Hepatocyte (in vitro differentiated cells): ENCODE measurements at regions not wholly inside any gene's neighbourhood (a gene's known extent, or its start where the extent isn't known, plus 50 kb on each side); places are given as distances from the start of the nearest gene placed in this dataset.

Source experiments
- DNase-seq: peaks from one replicate; pipeline ENCODE4 v3.0.0-alpha.2; 2016; ENCODE audit warnings: low spot score
- H2AFZ ChIP-seq: fragments of 200-600 bp; sonication (generic); 2 replicates; pipeline ENCODE4 v1.6.0; 2016; ENCODE audit warnings: antibody characterized with exemption, mild to moderate bottlenecking
- H3K27ac ChIP-seq: fragments of 200-600 bp; sonication (generic); 2 replicates; pipeline ENCODE4 v1.5.1; 2016; ENCODE audit warnings: mild to moderate bottlenecking
- H3K27me3 ChIP-seq: fragments of 200-600 bp; sonication (generic); 2 replicates; pipeline ENCODE4 v1.6.1; 2016
- H3K36me3 ChIP-seq: fragments of 200-600 bp; sonication (generic); replicated peaks from 2 replicates; pipeline ENCODE4 v1.5.1; 2016; ENCODE audit warnings: low read depth; ENCODE audit not compliant: insufficient read depth
- H3K4me1 ChIP-seq: fragments of 200-600 bp; sonication (generic); 2 replicates; pipeline ENCODE4 v1.5.1; 2016; ENCODE audit warnings: mild to moderate bottlenecking, moderate library complexity; ENCODE audit not compliant: insufficient read depth
- H3K4me2 ChIP-seq: fragments of 200-600 bp; sonication (generic); 2 replicates; pipeline ENCODE4 v1.6.0; 2016
- H3K4me3 ChIP-seq: fragments of 200-600 bp; sonication (generic); 2 replicates; pipeline ENCODE4 v1.5.1; 2016; ENCODE audit warnings: mild to moderate bottlenecking
- H3K79me2 ChIP-seq: fragments of 200-600 bp; sonication (generic); 2 replicates; pipeline ENCODE4 v1.6.0; 2017; ENCODE audit warnings: mild to moderate bottlenecking
- H3K9me2 ChIP-seq: fragments of 200-600 bp; sonication (generic); replicated peaks from 2 replicates; pipeline ENCODE4 v1.6.0; 2017; ENCODE audit warnings: mild to moderate bottlenecking; ENCODE audit not compliant: insufficient read depth
- H3K9me3 ChIP-seq: fragments of 200-600 bp; sonication (generic); 2 replicates; pipeline ENCODE4 v1.5.1; 2016; ENCODE audit warnings: low read depth, mild to moderate bottlenecking
- H4K20me1 ChIP-seq: fragments of 200-600 bp; sonication (generic); 2 replicates; pipeline ENCODE4 v1.6.0; 2016; ENCODE audit warnings: mild to moderate bottlenecking; ENCODE audit not compliant: insufficient read depth, poor library complexity, severe bottlenecking
- EZH2 ChIP-seq: fragments of 200-600 bp; sonication (generic); IDR thresholded peaks from 2 replicates; pipeline ENCODE4 v1.6.1; 2016; ENCODE audit warnings: antibody characterized with exemption, mild to moderate bottlenecking, borderline replicate concordance
- EZH2phosphoT487 ChIP-seq: fragments of 200-600 bp; sonication (generic); IDR thresholded peaks from one replicate; pipeline ENCODE4 v1.6.1; 2018; ENCODE audit warnings: antibody characterized with exemption, mild to moderate bottlenecking, low read depth, moderate library complexity; ENCODE audit not compliant: unreplicated experiment, severe bottlenecking
- WGBS: methylation state at CpG from one replicate; pipeline ENCODE4 v1.1.6; 2016; ENCODE audit warnings: low lambda C conversion rate; ENCODE audit errors: missing lambda C conversion rate; 5-methylcytosine and 5-hydroxymethylcytosine counted together
- TF ChIP-seq, protein P1 (sequence below): fragments of 200-600 bp; sonication (generic); IDR thresholded peaks from 2 replicates; pipeline ENCODE4 v1.5.1; 2016; ENCODE audit warnings: antibody characterized with exemption, mild to moderate bottlenecking; ENCODE audit not compliant: poor library complexity

DNA sequence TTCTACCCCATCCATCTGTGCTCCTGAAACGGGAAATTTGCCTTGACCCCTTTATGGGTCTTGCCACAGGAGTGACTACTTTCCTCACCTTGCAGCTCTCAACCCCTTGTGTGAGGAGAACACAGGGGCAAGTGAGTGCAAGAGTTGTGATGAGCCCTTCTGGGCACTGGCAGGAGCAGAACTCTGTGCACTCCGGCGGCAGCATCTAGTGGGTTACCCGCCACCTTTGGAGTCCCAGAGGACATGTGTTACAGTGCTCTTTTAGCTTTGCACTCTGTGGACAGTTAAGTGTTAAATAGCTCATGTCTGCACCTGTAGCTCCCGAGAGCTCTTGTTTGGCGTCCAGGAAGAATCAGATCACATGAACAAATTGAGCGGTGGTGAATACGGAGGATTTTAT, 940.2 kb downstream of the GRIK2 start:
- TF ChIP-seq, protein P1, sequence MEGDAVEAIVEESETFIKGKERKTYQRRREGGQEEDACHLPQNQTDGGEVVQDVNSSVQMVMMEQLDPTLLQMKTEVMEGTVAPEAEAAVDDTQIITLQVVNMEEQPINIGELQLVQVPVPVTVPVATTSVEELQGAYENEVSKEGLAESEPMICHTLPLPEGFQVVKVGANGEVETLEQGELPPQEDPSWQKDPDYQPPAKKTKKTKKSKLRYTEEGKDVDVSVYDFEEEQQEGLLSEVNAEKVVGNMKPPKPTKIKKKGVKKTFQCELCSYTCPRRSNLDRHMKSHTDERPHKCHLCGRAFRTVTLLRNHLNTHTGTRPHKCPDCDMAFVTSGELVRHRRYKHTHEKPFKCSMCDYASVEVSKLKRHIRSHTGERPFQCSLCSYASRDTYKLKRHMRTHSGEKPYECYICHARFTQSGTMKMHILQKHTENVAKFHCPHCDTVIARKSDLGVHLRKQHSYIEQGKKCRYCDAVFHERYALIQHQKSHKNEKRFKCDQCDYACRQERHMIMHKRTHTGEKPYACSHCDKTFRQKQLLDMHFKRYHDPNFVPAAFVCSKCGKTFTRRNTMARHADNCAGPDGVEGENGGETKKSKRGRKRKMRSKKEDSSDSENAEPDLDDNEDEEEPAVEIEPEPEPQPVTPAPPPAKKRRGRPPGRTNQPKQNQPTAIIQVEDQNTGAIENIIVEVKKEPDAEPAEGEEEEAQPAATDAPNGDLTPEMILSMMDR, result no peak
- TF ChIP-seq EZH2 (no peak), EZH2phosphoT487 (no peak)
- Histone ChIP-seq H3K27ac (no peak overlapping the region), H3K27me3 (no peaks in the 10 kb centered on the region), H3K36me3 (no peaks in the 10 kb centered on the region), H3K9me3 (no peaks in the 10 kb centered on the region), H3K9me2 (no peaks in the 10 kb centered on the region), H2AFZ (no peak overlapping the region), H4K20me1 (no peaks in the 10 kb centered on the region), H3K79me2 (no peaks in the 10 kb centered on the region), H3K4me3 (no peak overlapping the region), H3K4me2 (no peak overlapping the region), H3K4me1 (no peaks in the 10 kb centered on the region)
- DNase-seq, result no peak
- WGBS, result 90% methylated on average over 8 of the region's 8 CpGs

DNA sequence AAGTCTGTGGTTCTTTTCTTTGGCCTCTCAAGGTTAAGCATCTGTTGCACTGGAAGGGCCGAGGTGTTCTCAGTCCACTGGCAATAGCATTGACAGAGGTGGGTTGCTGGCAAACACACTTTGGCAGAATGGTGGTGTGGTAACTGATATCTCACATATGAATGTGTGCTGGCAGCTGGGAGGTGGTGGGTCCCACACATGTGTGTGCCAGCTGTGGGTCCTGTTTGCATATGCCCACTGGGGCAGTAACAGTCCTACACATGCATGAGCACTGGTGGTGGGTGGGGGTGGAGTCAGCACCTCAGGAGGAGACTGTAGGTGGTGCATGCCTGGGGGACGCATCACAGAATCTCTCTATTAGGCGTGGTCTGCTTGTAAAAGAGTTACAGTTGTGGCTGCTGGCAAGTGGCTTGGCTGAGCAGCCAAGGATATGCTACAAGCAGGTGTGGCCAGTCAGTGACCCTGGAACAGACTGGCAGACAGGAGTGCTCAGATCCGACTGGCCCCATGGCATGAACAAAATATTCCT, 934.3 kb downstream of the GRIK2 start:
- H3K27me3 ChIP-seq, result no peaks in the 10 kb centered on the region
- H4K20me1 ChIP-seq, result no peaks in the 10 kb centered on the region
- no peaks in the 10 kb centered on the region for H3K4me1 ChIP-seq
- no peaks in the 10 kb centered on the region for H3K9me2 ChIP-seq
- 86% methylated on average over 4 of the region's 4 CpGs for WGBS
- no peaks in the 10 kb centered on the region for H3K36me3 ChIP-seq
- H3K9me3 ChIP-seq, result no peaks in the 10 kb centered on the region
- no peak for DNase-seq
- no peaks in the 10 kb centered on the region for H3K79me2 ChIP-seq
- H3K27ac ChIP-seq, result no peak overlapping the region
- TF ChIP-seq, protein P1, result no peak
- TF ChIP-seq EZH2 (no peak), EZH2phosphoT487 (no peak)
- no peak overlapping the region for H3K4me3 ChIP-seq
- no peak overlapping the region for H3K4me2 ChIP-seq
- no peak overlapping the region for H2AFZ ChIP-seq

DNA sequence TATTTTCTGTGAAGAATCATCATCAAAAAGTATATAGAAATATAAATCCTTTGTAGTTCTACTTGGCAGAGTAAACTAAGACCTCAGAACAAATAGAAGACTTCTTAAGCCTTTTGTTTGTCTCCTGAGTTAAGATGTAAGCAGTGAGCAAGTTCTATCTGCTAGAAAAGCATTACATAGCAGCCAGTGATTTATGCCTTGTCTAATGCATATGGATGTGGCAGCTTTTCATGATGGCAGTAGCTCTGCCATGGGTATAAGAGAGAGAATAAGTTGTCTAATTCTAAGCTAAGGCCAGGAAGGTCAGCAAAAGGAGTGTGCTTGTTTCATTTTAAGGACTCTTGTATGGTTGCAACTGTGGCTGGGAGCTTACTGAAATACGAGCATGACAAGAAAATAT, 920.2 kb downstream of the GRIK2 start:
- WGBS, result 71% methylated on average over 1 of the region's 1 CpG
- Histone ChIP-seq H3K4me3 (no peak overlapping the region), H3K79me2 (no peaks in the 10 kb centered on the region), H3K4me1 (no peaks in the 10 kb centered on the region), H3K9me3 (no peaks in the 10 kb centered on the region), H2AFZ (no peak overlapping the region), H3K27me3 (no peaks in the 10 kb centered on the region), H4K20me1 (no peaks in the 10 kb centered on the region), H3K4me2 (no peak overlapping the region), H3K9me2 (no peaks in the 10 kb centered on the region), H3K36me3 (no peaks in the 10 kb centered on the region), H3K27ac (no peak overlapping the region)
- no peak for DNase-seq
- TF ChIP-seq, protein P1, result no peak
- TF ChIP-seq EZH2phosphoT487, result no peak
- TF ChIP-seq EZH2, result no peak

DNA sequence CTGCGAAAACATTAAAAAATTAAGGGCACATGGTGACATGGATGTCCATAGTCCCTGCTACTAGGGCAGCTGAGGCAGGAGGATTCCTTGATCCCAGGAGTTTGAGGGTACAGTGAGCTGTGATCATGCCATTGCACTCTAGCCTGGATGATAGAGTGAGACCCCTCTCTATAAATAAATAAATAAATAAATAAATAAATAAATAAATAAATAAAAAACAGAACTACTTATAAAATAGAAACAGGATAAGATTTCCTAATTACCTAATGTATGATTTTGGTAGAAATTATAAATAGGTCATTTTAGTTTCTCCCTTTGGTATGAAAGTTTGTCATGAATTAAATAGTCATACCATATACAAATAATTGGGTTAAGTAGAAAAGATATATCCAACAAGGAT, 916.2 kb downstream of the GRIK2 start:
- Histone ChIP-seq H3K4me2 (no peak overlapping the region), H3K27ac (no peak overlapping the region), H3K79me2 (no peaks in the 10 kb centered on the region), H3K9me2 (no peaks in the 10 kb centered on the region), H2AFZ (no peak overlapping the region), H3K4me1 (no peaks in the 10 kb centered on the region), H4K20me1 (no peaks in the 10 kb centered on the region), H3K27me3 (no peaks in the 10 kb centered on the region), H3K36me3 (no peaks in the 10 kb centered on the region), H3K9me3 (no peaks in the 10 kb centered on the region), H3K4me3 (no peak overlapping the region)
- no peak for DNase-seq
- no peak for TF ChIP-seq EZH2
- TF ChIP-seq EZH2phosphoT487, result no peak
- TF ChIP-seq, protein P1, result no peak
- 88% methylated on average over 1 of the region's 1 CpG for WGBS
